GM21717 (cell line): ENCODE measurements at regions not wholly inside any gene's neighbourhood (a gene's known extent, or its start where the extent isn't known, plus 50 kb on each side); places are given as distances from the start of the nearest gene placed in this dataset.
"Not testable (repeated sequence)": the region's sequence is repeated elsewhere in the genome, so short reads cannot be mapped to it uniquely, and the experiment has no call there.

Experiments
- ATAC-seq: cut with Tn5 transposase; IDR thresholded peaks from one replicate; pipeline ENCODE4 v1.9.1; 2021; ENCODE audit warnings: mild to moderate bottlenecking, moderate library complexity; ENCODE audit not compliant: unreplicated experiment

- ATAC-seq, result no peak
Measured at GRCh38 chr2:198917926-198918720, 539.6 kb downstream of the SATB2 start.

GRCh38 chr2:198917275-198917674 is 540.5 kb downstream of the SATB2 start:
- ATAC-seq, result no peak

- ATAC-seq, result no peak
Measured at GRCh38 chr2:198916548-198917080, 541.1 kb downstream of the SATB2 start.

- ATAC-seq, result peak; percentile 99
Measured at GRCh38 chr2:198913394-198914152, 544.2 kb downstream of the SATB2 start.

GRCh38 chr2:198909525-198910267 is 548.0 kb downstream of the SATB2 start:
- ATAC-seq, result no peak

GRCh38 chr2:198905881-198906612 is 551.7 kb downstream of the SATB2 start:
- ATAC-seq, result peak; percentile 78

- no peak for ATAC-seq
Measured at GRCh38 chr2:198901894-198902293, 555.8 kb downstream of the SATB2 start.

GRCh38 chr2:198900141-198900540 is 557.6 kb downstream of the SATB2 start:
- no peak for ATAC-seq

GRCh38 chr2:198890490-198890889 is 567.2 kb downstream of the SATB2 start:
- ATAC-seq, result peak; percentile 72

- no peak for ATAC-seq
Measured at GRCh38 chr2:198883604-198884003, 574.1 kb downstream of the SATB2 start.

GRCh38 chr2:198880986-198881385 is 576.8 kb downstream of the SATB2 start:
- no peak for ATAC-seq

GRCh38 chr2:198880421-198880820 is 577.3 kb downstream of the SATB2 start:
- no peak for ATAC-seq

GRCh38 chr2:198874472-198874858 is 583.3 kb downstream of the SATB2 start:
- ATAC-seq, result peak; percentile 82

GRCh38 chr2:198873503-198874471 is 584.0 kb downstream of the SATB2 start:
- peak; percentile 26 for ATAC-seq

GRCh38 chr2:198863655-198864054 is 594.1 kb downstream of the SATB2 start:
- no peak for ATAC-seq

- ATAC-seq, result no peak
Measured at GRCh38 chr2:198861080-198861479, 596.7 kb downstream of the SATB2 start.

- no peak for ATAC-seq
Measured at GRCh38 chr2:198857246-198857645, 600.5 kb downstream of the SATB2 start.

GRCh38 chr2:198855746-198856145 is 602.0 kb downstream of the SATB2 start:
- ATAC-seq, result not testable (repeated sequence)

GRCh38 chr2:198852248-198852647 is 605.5 kb downstream of the SATB2 start:
- ATAC-seq, result no peak
